HAP-1 (cell line): ENCODE measurements at regions not wholly inside any gene's neighbourhood (a gene's known extent, or its start where the extent isn't known, plus 50 kb on each side); places are given as distances from the start of the nearest gene placed in this dataset.
"Not testable (repeated sequence)": the region's sequence is repeated elsewhere in the genome, so short reads cannot be mapped to it uniquely, and the experiment has no call there.

Experiments
- DNase-seq, 2 experiments: peaks; one replicate each; pipeline ENCODE4 v3.0.0-alpha.2; 2016 to 2020; ENCODE audit warnings: low spot score in 2 of 2
- H3K27me3 ChIP-seq: fragments of 250-450 bp; sonication (Bioruptor Pico); 2 replicates; pipeline ENCODE4 v1.5.1; 2020; ENCODE audit warnings: low read depth, mild to moderate bottlenecking, moderate library complexity
- H3K36me3 ChIP-seq: fragments of 250-450 bp; sonication (Bioruptor Pico); replicated peaks from 2 replicates; pipeline ENCODE4 v1.5.1; 2020; ENCODE audit warnings: mild to moderate bottlenecking
- H3K4me1 ChIP-seq: fragments of 250-450 bp; sonication (Bioruptor Pico); 2 replicates; pipeline ENCODE4 v1.5.1; 2020; ENCODE audit warnings: mild to moderate bottlenecking
- H3K4me3 ChIP-seq: fragments of 250-450 bp; sonication (Bioruptor Pico); 2 replicates; pipeline ENCODE4 v1.5.1; 2020; ENCODE audit warnings: mild to moderate bottlenecking, moderate library complexity
- H3K9me3 ChIP-seq: fragments of 250-450 bp; sonication (Bioruptor Pico); 2 replicates; pipeline ENCODE4 v1.5.1; 2020; ENCODE audit warnings: mild to moderate bottlenecking, moderate library complexity
- in situ Hi-C: fragments of 300-500 bp; cut with MboI; formaldehyde crosslinking; loops from 3 replicates; pipeline ENCODE4 v1.14.3; 2020; ENCODE audit warnings: low sequenced_read_pairs, inconsistent platforms, mixed read lengths

- no peak for DNase-seq
- Histone ChIP-seq H3K4me1 (peaks cover 6% of the 10 kb centered on the region; the same call in 1 of the 2 replicates), H3K36me3 (no peaks in the 10 kb centered on the region), H3K9me3 (no peaks in the 10 kb centered on the region), H3K27me3 (no peaks in the 10 kb centered on the region), H3K4me3 (no peak overlapping the region)
- in situ Hi-C loops, result no loop called here
These were observed 1847.0 kb upstream of the PCDH10 start for GRCh38 chr4:131302108-131302507.

GRCh38 chr4:131304686-131305085, 1844.4 kb upstream of the PCDH10 start:
- Histone ChIP-seq H3K9me3 (no peaks in the 10 kb centered on the region), H3K4me1 (peaks cover 6% of the 10 kb centered on the region; the same call in 1 of the 2 replicates), H3K36me3 (no peaks in the 10 kb centered on the region), H3K27me3 (no peaks in the 10 kb centered on the region), H3K4me3 (no peak overlapping the region)
- no peak for DNase-seq
- in situ Hi-C loops, result no loop called here

DNA sequence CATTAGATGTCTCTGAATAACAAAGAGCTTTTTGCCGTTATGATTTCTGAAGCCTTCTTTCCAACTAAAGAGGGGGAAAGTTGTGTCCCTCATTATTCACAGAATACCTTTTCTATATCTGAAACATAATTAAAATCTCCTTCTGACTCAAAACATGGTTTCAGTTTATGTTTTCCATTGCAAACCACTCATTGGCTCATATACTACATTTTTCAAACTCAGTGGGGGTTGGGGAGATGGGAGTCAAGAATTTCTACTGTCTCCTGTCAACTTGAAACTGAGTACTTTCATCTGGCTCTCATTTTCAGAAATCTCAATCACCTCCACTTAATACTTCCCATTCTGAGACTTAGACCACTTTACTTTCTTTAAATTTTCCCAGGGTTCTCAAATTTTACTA, 1839.5 kb upstream of the PCDH10 start:
- Histone ChIP-seq H3K27me3 (no peaks in the 10 kb centered on the region), H3K36me3 (no peaks in the 10 kb centered on the region), H3K4me3 (no peak overlapping the region), H3K4me1 (no peaks in the 10 kb centered on the region), H3K9me3 (no peaks in the 10 kb centered on the region)
- no peak for DNase-seq
- in situ Hi-C loops, result no loop called here

DNA sequence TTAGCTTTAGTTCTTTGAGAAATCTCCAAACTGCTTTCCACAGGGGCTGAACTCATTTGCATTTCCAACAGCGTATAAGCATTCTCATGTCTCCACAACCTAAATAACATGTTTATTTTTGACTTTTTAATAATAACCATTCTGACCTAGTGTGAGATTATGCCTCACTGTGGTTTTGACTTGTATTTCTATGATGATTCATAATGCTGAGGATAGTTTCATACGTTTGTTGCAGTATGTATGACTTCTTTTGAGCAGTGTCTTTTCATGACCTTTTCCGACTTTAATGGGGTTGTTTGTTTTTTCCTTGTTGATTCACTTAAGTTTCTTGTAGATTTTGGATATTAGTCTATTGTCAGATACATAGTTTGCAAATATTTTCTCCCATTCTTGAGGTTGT, 1833.0 kb upstream of the PCDH10 start:
- no peaks in the 10 kb centered on the region for H3K36me3 ChIP-seq
- no peaks in the 10 kb centered on the region for H3K9me3 ChIP-seq
- no peak overlapping the region for H3K4me3 ChIP-seq
- no peaks in the 10 kb centered on the region for H3K27me3 ChIP-seq
- no peak for DNase-seq
- in situ Hi-C loops, result no loop called here
- H3K4me1 ChIP-seq, result no peaks in the 10 kb centered on the region

DNA sequence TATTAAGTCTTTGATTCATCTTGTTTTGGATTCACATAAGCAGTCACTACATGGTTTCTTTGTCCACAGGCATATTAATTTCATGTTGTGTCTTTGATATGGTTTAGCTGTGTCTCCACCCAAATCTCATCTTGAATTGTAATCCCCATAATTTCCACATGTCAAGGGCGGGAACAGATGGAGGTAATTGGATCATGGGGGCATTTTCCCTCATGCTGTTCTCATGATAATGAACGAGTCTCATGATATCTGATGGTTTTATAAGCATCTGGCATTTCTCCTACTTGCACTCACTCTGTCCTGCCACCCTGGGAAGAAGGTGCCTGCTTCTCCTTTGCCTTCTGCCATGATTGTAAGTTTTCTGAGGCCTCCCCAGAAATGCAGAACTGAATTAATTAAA, 1811.2 kb upstream of the PCDH10 start:
- no peaks in the 10 kb centered on the region for H3K4me1 ChIP-seq
- in situ Hi-C loops, result no loop called here
- H3K9me3 ChIP-seq, result no peaks in the 10 kb centered on the region
- no peaks in the 10 kb centered on the region for H3K36me3 ChIP-seq
- no peak for DNase-seq
- H3K4me3 ChIP-seq, result no peak overlapping the region
- H3K27me3 ChIP-seq, result no peaks in the 10 kb centered on the region

GRCh38 chr4:131339137-131339536, 1810.0 kb upstream of the PCDH10 start:
- Histone ChIP-seq H3K4me3 (no peak overlapping the region), H3K4me1 (no peaks in the 10 kb centered on the region), H3K36me3 (no peaks in the 10 kb centered on the region), H3K9me3 (no peaks in the 10 kb centered on the region), H3K27me3 (no peaks in the 10 kb centered on the region)
- no peak for DNase-seq
- in situ Hi-C loops, result no loop called here

- Histone ChIP-seq H3K9me3 (no peaks in the 10 kb centered on the region), H3K4me1 (peaks cover 9% of the 10 kb centered on the region), H3K36me3 (no peaks in the 10 kb centered on the region), H3K27me3 (no peaks in the 10 kb centered on the region), H3K4me3 (no peak overlapping the region)
- in situ Hi-C loops, result no loop called here
- DNase-seq, result peak in 1 of 2 experiments; percentile 4
These were observed 1804.3 kb upstream of the PCDH10 start for GRCh38 chr4:131344761-131345160.

DNA sequence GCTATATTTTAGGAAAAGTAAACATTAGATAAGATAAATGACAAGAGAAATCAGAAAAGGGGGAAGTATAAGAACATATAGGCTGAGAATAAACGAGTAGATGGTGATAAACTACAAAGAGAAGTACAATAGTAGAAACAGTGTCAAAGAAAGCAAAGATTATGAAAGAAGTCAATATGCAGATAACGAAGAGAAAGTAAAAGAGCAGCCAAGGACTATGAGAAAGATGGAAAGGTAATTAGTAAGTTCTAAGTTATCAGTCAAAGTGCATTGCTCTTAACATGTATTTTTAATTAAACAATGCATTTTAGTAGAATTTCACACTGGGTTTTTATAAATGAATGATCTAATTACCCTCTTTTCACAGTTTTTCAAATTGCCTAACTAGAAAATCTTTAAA, 1801.3 kb upstream of the PCDH10 start:
- Histone ChIP-seq H3K36me3 (no peaks in the 10 kb centered on the region), H3K9me3 (no peaks in the 10 kb centered on the region), H3K27me3 (no peaks in the 10 kb centered on the region), H3K4me1 (peaks cover 9% of the 10 kb centered on the region), H3K4me3 (no peak overlapping the region)
- no peak for DNase-seq
- in situ Hi-C loops, result no loop called here

- DNase-seq, result no peak
- H3K36me3 ChIP-seq, result no peaks in the 10 kb centered on the region
- H3K9me3 ChIP-seq, result no peaks in the 10 kb centered on the region
- in situ Hi-C loops, result no loop called here
- H3K4me3 ChIP-seq, result no peak overlapping the region
- peaks cover 9% of the 10 kb centered on the region for H3K4me1 ChIP-seq
- H3K27me3 ChIP-seq, result no peaks in the 10 kb centered on the region
These were observed 1800.8 kb upstream of the PCDH10 start for GRCh38 chr4:131348263-131348662.

GRCh38 chr4:131352371-131352770, 1796.7 kb upstream of the PCDH10 start:
- DNase-seq, H3K4me1 ChIP-seq, in situ Hi-C loops: not testable (repeated sequence)

GRCh38 chr4:131366714-131367113, 1782.4 kb upstream of the PCDH10 start:
- Histone ChIP-seq H3K27me3 (no peaks in the 10 kb centered on the region; the same call in 1 of the 2 replicates), H3K9me3 (no peaks in the 10 kb centered on the region), H3K4me3 (no peak overlapping the region), H3K4me1 (no peaks in the 10 kb centered on the region), H3K36me3 (no peaks in the 10 kb centered on the region)
- DNase-seq, result no peak
- in situ Hi-C loops, result no loop called here

More at GRCh38 chr4:131352371-131352770, 1796.7 kb upstream of the PCDH10 start:
- H3K27me3 ChIP-seq, H3K4me3 ChIP-seq, H3K9me3 ChIP-seq, H3K36me3 ChIP-seq: not testable (repeated sequence)

GRCh38 chr4:131367441-131367840, 1781.7 kb upstream of the PCDH10 start:
- no peaks in the 10 kb centered on the region for H3K9me3 ChIP-seq
- H3K4me3 ChIP-seq, result no peak overlapping the region
- in situ Hi-C loops, result no loop called here
- H3K27me3 ChIP-seq, result no peaks in the 10 kb centered on the region; the same call in 1 of the 2 replicates
- no peaks in the 10 kb centered on the region for H3K36me3 ChIP-seq
- no peak for DNase-seq
- H3K4me1 ChIP-seq, result no peaks in the 10 kb centered on the region

DNA sequence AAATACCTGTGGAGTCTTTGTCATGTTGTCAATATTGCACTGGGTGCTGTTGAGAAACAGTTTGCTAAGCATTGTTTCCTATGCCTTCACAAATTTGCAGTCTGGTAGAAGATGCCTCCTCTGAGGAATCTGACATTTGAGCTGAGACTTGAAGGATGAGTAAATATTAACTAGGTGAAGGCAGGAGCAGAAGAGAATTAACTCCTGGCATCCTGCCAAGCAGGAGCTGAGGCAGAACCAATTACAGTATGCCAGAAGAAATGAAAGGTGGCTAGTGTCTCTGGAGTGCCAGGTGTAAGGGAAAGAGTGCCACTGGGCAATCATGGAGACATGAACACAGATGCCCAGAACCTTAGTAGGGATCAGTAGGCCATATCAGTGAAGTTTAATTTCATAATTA, 1778.2 kb upstream of the PCDH10 start:
- no peaks in the 10 kb centered on the region for H3K36me3 ChIP-seq
- H3K4me1 ChIP-seq, result no peaks in the 10 kb centered on the region
- no peak for DNase-seq
- no peak overlapping the region for H3K4me3 ChIP-seq
- H3K9me3 ChIP-seq, result no peaks in the 10 kb centered on the region
- H3K27me3 ChIP-seq, result no peaks in the 10 kb centered on the region
- in situ Hi-C loops, result no loop called here

DNA sequence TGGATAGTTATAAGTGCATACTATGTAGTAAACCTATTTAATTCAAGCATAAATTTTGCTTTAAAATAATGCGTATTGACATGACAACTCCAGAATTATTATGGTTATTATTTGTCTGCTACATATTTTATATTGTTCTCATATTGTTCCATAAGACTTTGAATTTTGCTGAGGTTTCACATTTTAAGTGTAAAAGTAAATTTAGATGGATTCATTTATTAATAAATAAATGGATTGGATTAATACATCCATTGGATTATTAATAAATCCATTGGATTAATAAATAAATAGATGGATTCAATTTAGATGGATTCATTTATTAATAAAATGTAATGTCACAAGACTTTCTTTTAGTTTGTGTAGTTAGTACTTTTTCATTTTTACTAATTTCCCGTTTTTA, 1768.0 kb upstream of the PCDH10 start:
- Histone ChIP-seq H3K36me3 (no peaks in the 10 kb centered on the region), H3K27me3 (no peaks in the 10 kb centered on the region), H3K4me3 (no peak overlapping the region), H3K9me3 (no peaks in the 10 kb centered on the region), H3K4me1 (no peaks in the 10 kb centered on the region)
- DNase-seq, result no peak
- in situ Hi-C loops, result no loop called here

- Histone ChIP-seq H3K36me3 (no peaks in the 10 kb centered on the region), H3K4me1 (no peaks in the 10 kb centered on the region), H3K9me3 (no peaks in the 10 kb centered on the region), H3K27me3 (no peaks in the 10 kb centered on the region), H3K4me3 (no peak overlapping the region)
- DNase-seq, result no peak
- in situ Hi-C loops, result no loop called here
These were observed 1766.3 kb upstream of the PCDH10 start for GRCh38 chr4:131382839-131383238.
